ELF-1 (cell line): ENCODE measurements at regions not wholly inside any gene's neighbourhood (a gene's known extent, or its start where the extent isn't known, plus 50 kb on each side); places are given as distances from the start of the nearest gene placed in this dataset.
"Not testable (repeated sequence)": the region's sequence is repeated elsewhere in the genome, so short reads cannot be mapped to it uniquely, and the experiment has no call there.

ENCODE experiments used
- DNase-seq: peaks from one replicate; pipeline ENCODE4 v3.0.0-alpha.2; 2016; ENCODE audit warnings: low read depth, low spot score

- no peak for DNase-seq
Observed at GRCh38 chr3:191644291-191644690, 183.3 kb downstream of the PYDC2 start.

GRCh38 chr3:191646242-191646641 is 185.3 kb downstream of the PYDC2 start:
- no peak for DNase-seq

GRCh38 chr3:191648787-191649186 is 187.8 kb downstream of the PYDC2 start:
- DNase-seq = no peak

GRCh38 chr3:191649626-191650025 is 188.7 kb downstream of the PYDC2 start:
- DNase-seq = no peak

- not testable (repeated sequence) for DNase-seq
Observed at GRCh38 chr3:191658781-191659419, 197.9 kb downstream of the PYDC2 start.

GRCh38 chr3:191662150-191662549 is 201.2 kb downstream of the PYDC2 start:
- not testable (repeated sequence) for DNase-seq

- DNase-seq = no peak
Observed at GRCh38 chr3:191680989-191681597, 220.1 kb downstream of the PYDC2 start.

GRCh38 chr3:191682961-191683360 is 222.0 kb downstream of the PYDC2 start:
- DNase-seq = no peak

- DNase-seq = no peak
Observed at GRCh38 chr3:191686626-191687025, 225.7 kb downstream of the PYDC2 start.

GRCh38 chr3:191688756-191689433 is 227.9 kb downstream of the PYDC2 start:
- peak; percentile 81 for DNase-seq

GRCh38 chr3:191691184-191691583 is 230.2 kb downstream of the PYDC2 start:
- not testable (repeated sequence) for DNase-seq

- no peak for DNase-seq
Observed at GRCh38 chr3:191695131-191695814, 234.3 kb downstream of the PYDC2 start.

GRCh38 chr3:191695815-191696153 is 234.8 kb downstream of the PYDC2 start:
- no peak for DNase-seq

- no peak for DNase-seq
Observed at GRCh38 chr3:191696348-191696747, 235.4 kb downstream of the PYDC2 start.

GRCh38 chr3:191699546-191699945 is 238.6 kb downstream of the PYDC2 start:
- no peak for DNase-seq

GRCh38 chr3:191702121-191702520 is 241.2 kb downstream of the PYDC2 start:
- no peak for DNase-seq

GRCh38 chr3:191707817-191708216 is 246.9 kb downstream of the PYDC2 start:
- DNase-seq = no peak

- no peak for DNase-seq
Observed at GRCh38 chr3:191715585-191715984, 254.6 kb downstream of the PYDC2 start.

GRCh38 chr3:191721390-191721861 is 260.5 kb downstream of the PYDC2 start:
- no peak for DNase-seq

GRCh38 chr3:191721990-191722389 is 261.0 kb downstream of the PYDC2 start:
- DNase-seq = no peak

GRCh38 chr3:191727338-191727737 is 266.4 kb downstream of the PYDC2 start:
- no peak for DNase-seq

GRCh38 chr3:191728186-191728585 is 267.2 kb downstream of the PYDC2 start:
- DNase-seq = no peak
